ENCODE measurements at regions not wholly inside any gene's neighbourhood (a gene's known extent, or its start where the extent isn't known, plus 50 kb on each side); places are given as distances from the start of the nearest gene placed in this dataset.
"Not testable (repeated sequence)": the region's sequence is repeated elsewhere in the genome, so short reads cannot be mapped to it uniquely, and the experiment has no call there.

DNA sequence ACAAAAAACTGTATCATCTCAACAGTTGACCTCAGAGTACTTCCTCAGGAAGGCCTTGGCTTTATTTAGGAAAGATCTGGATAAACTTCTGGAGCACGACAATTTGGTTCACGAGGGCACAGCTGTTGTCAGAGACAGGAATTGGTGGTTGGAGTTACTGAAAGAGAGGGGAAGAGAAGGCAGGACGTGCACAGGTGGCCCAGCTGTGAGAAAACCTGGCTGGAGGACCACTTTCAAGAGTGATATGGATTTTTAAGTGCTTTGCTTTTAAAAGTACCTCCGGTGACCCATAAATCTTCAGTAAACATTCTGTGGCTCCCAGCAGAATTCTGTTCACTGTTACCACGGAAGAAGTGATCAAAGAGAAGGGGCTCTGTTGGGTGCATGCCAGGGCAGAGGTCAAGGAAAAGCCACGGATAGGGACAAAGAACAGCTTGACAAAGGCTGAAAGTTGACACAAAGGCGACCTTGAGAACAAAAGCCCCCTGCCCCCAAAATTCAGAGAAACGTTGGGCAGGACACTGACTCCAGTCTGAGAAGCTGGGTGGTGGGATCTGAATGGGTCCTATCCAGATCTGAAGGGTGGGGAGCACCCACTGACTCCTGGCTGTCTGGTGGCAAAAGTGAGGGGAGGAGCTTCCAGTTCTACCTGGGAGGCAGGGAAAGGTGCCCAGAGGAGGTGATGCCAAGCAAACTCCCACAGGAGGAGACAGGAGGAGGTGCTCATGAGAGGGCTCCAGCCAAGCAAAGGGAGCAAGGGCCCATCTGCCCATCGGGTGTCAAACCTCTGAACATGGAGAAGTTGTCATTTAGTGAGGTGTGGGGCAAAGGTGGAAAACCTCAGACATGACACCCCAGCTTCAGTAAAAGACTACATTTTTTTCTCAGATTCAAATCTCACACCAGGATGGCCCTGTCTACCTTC is 89.4 kb upstream of the UXS1 start:
- not testable (repeated sequence) for DNase-seq (ENCODE audit: low spot score); H3K4me1 Mint-ChIP-seq (ENCODE audit: low read depth in 2 of 2); H3K27me3 Mint-ChIP-seq; ATAC-seq; H3K9me3 Mint-ChIP-seq; H3K36me3 Mint-ChIP-seq; H3K4me3 Mint-ChIP-seq
- H3K27ac Mint-ChIP-seq: peak overlapping the region in 1 of 2 donors; percentile 28

DNA sequence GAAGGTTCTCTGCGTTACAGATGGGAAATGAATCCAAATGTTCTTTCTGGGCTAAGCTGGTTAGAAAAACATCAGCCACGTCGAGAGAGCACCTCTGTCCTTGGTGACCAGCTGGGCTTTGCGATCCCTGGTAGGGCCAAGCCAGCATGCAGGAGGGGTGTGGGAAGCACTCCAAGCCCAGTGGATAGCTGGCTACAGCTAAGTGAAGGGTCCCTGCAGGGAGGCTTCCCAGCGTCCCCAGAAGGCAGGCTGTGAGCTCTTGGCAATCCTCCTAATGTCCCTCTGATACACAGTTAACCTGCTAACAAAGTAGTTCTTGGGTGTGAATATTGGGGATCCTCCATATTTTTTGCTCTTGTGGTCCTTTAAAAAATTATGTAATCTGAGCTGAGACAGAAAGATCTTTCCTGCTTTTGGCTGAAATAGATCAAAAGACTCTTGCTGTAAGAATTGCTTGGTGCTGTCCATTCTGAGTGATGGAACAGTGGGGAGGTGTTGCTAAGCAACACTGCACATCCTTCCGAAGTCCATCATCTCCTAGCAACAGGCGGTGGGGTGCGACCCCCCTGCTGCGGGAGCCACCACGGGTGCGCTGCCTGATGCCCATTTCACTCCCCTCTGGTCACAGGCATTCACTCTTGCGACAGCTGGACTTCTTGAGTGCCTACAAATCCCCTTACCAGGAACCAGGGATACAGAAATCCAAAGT is 88.5 kb upstream of the UXS1 start:
- Mint-ChIP-seq H3K9me3 (no peaks in the 10 kb centered on the region), H3K36me3 (no peaks in the 10 kb centered on the region), H3K27ac (no peak overlapping the region), H3K4me3 (no peak overlapping the region), H3K27me3 (peaks cover 8 to 9% of the 10 kb centered on the region in 2 donors), H3K4me1 (ENCODE audit: low read depth in 2 of 2) (no peaks in the 10 kb centered on the region)
- DNase-seq (ENCODE audit: low spot score) (no peak), ATAC-seq (no peak)

DNA sequence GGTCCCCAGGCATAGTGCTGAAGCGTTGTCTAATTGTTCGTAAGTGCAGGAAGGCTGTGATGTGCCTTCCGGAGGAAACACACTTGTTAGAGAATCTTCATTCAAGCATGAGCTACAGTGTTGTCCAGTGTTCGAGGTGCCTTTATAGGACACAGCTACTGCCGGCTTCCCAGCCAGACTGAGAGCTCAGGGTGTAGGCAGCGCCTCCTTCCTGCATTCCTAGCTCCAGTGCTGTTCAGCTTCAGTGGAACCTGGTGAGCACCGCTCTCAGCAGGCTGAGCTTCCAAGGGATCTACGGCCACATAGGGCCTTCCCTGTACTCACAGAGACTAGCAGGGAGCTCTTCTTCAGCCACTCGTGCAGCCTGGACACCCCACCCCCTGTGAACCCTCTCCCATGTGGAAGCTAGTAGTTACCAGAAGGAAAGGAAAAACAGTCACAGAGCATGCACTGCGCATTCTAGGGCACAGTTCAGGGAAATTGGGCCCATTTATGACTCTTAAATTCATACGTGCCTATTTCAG is 87.9 kb upstream of the UXS1 start:
- ATAC-seq; H3K36me3 Mint-ChIP-seq; H3K27me3 Mint-ChIP-seq; H3K4me3 Mint-ChIP-seq; DNase-seq (ENCODE audit: low spot score); H3K9me3 Mint-ChIP-seq; H3K4me1 Mint-ChIP-seq (ENCODE audit: low read depth in 2 of 2); H3K27ac Mint-ChIP-seq: not testable (repeated sequence)

DNA sequence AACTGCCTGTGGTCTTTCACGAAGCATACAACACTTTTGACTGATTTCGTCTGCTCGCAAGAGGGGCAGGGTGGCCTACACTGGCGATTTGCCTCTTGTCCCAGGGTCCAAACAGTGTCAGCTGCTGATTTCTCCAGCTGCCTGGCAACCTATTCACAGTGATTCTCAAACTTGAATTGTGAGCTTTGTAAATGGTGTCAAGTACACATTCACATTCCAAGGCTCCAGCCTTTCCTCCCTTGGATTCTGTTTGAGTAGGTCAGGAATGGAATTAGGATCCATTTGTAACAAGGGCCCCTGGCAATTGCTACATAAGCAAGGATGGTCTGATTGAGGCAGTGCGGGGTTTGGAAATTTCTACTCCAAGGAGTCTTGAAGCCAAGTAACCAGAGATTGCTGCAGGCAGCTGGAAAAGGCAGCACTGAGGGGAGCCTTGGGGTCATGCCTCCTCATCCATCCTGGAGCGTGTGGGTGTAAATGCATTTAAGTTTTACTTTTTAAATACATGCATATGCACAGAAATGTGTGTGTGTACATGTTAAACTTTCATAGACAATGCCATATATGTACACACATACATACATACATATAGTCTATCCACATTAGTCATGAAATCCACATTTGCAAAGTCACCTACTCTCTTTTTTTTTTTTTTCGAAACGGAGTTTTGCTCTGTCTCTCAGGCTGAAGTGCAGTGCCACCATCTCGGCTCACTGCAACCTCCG is 86.8 kb upstream of the UXS1 start:
- Mint-ChIP-seq H3K9me3 (no peaks in the 10 kb centered on the region), H3K27ac (no peak overlapping the region), H3K4me1 (ENCODE audit: low read depth in 2 of 2) (no peaks in the 10 kb centered on the region), H3K4me3 (no peak overlapping the region), H3K36me3 (no peaks in the 10 kb centered on the region), H3K27me3 (peaks cover 8 to 9% of the 10 kb centered on the region in 2 donors)
- ATAC-seq (no peak), DNase-seq (ENCODE audit: low spot score) (no peak)

DNA sequence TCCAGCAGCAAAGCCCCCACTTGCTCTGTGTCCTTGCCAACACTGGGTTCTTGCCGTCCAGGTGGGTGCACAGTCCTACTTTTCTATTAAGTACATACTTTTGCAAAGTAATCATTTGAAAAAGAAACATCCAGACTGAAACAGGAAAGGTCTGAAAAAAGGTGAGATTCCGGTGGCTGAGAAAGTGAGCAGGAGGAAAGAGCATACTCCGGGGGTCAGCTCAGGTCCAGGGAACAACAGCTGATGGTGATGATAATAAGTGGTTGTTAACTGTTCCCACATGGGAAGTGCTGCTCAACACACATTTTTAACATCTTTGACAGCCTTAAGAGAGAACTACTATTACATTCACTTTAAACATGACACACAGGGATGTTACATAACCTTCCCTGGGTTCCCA is 86.1 kb upstream of the UXS1 start:
- Mint-ChIP-seq H3K27ac (no peak overlapping the region), H3K9me3 (no peaks in the 10 kb centered on the region), H3K4me1 (ENCODE audit: low read depth in 2 of 2) (no peaks in the 10 kb centered on the region), H3K4me3 (no peak overlapping the region), H3K27me3 (peaks cover 8 to 9% of the 10 kb centered on the region in 2 donors), H3K36me3 (no peaks in the 10 kb centered on the region)
- ATAC-seq (no peak), DNase-seq (ENCODE audit: low spot score) (no peak)

DNA sequence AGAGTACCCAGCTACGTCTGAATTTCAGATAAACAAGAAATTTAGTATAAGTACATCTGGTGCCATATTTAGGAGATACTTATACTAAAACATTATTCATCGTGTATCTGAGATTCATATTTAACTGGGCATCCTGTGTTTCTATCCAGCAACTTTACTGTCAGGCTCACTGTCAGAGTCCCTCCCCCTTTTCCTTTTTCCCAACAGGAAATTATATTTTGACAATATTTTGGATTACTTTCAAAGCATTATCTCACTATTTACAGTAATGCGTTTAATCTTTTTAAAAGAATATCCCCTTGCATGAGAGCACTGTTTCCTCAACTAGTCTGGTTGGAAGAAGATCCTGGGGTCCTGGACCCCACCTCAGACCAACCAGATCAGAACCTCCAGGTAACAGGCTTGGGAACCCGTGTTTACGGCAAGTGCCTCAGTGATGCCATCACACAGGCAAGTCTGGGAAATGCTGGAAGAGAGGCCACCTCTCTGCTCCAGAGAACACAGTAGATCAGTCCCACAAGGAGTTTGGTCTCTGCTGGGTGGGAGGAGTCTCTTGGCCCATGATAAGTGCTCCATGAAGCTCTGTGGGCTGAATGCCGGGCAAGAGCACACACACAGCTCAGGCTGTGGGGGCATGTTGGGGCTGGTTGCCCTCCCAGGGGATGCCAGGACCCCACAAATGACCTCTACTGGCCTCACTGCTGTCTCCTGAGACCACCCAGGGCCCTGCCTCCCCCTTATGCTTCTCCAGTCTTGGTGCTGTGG is 84.2 kb upstream of the UXS1 start:
- no peaks in the 10 kb centered on the region for H3K4me1 Mint-ChIP-seq (ENCODE audit: low read depth in 2 of 2)
- no peak overlapping the region for H3K4me3 Mint-ChIP-seq
- no peaks in the 10 kb centered on the region for H3K9me3 Mint-ChIP-seq
- no peaks in the 10 kb centered on the region for H3K36me3 Mint-ChIP-seq
- H3K27me3 Mint-ChIP-seq: peaks cover 7 to 13% of the 10 kb centered on the region in 2 donors
- DNase-seq (ENCODE audit: low spot score): no peak
- no peak for ATAC-seq
- H3K27ac Mint-ChIP-seq: no peak overlapping the region

DNA sequence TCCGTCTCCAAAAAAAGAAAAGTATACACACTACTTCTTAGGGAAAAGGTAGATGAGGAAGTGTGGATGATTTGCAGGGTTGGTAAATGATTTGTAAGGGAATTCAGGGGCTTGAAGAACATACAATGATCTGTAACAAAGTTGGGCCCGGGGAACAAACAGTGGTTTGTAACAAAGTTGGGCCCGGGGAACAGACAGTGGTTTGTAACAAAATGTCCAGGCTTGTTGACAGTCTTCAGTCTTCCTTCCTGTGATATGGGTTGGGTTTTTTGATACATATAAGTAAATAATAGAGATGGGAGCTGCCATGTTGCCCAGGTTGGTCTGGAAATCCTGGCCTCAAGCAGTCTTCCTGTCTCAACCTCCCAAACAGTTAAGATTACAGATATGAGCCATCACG is 83.3 kb upstream of the UXS1 start:
- Mint-ChIP-seq H3K4me3 (no peak overlapping the region), H3K36me3 (no peaks in the 10 kb centered on the region), H3K27me3 (peaks cover 0 to 8% of the 10 kb centered on the region in 2 donors), H3K27ac (no peak overlapping the region), H3K9me3 (no peaks in the 10 kb centered on the region), H3K4me1 (ENCODE audit: low read depth in 2 of 2) (no peaks in the 10 kb centered on the region)
- no peak for DNase-seq (ENCODE audit: low spot score)
- ATAC-seq: no peak

DNA sequence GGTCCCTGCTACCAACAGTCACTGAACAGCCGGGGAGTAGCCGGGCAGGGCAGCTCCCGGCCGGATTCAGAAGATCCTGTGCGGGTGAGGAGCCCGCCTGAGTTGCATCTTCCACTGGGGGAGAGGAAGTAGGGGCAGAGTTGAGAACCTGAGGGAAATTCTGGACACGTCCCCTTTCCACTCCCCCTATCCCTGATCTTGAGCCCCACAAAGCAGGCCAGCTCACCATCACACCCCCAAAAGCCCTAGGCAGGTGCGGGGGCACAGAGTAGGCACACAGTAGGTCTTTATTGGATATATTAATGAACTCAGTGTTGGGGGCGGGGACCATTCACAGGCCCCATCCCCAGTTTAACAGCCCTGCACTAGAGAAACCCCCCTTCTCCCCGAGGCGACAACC is 81.9 kb upstream of the UXS1 start:
- Mint-ChIP-seq H3K27ac (no peak overlapping the region), H3K9me3 (no peaks in the 10 kb centered on the region), H3K27me3 (peaks cover 3 to 11% of the 10 kb centered on the region in 2 donors), H3K4me1 (ENCODE audit: low read depth in 2 of 2) (peaks cover 1 to 6% of the 10 kb centered on the region in 2 donors), H3K36me3 (no peaks in the 10 kb centered on the region), H3K4me3 (no peak overlapping the region)
- ATAC-seq (no peak), DNase-seq (ENCODE audit: low spot score) (no peak)

DNA sequence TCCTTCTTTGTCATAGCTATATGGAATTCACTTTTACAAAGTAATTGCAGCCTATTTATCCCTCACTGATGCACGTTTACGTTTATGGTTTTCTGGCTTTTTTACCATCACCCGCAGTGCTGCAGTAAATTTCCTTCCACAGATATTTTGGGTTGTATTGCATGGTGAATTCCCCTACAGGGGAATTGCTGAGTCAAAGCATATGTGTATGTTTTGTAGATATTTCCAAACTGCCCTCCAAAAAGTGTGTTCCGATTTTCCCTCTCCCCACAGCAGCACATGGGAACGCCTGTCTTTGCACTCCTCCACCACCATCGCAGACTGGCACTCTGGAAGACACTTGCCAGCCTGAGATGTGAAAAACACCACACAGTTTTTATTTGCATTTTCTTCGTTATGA is 80.6 kb upstream of the UXS1 start:
- no peak overlapping the region for H3K27ac Mint-ChIP-seq
- H3K36me3 Mint-ChIP-seq: no peaks in the 10 kb centered on the region
- peaks cover 11 to 18% of the 10 kb centered on the region in 2 donors for H3K4me1 Mint-ChIP-seq (ENCODE audit: low read depth in 2 of 2)
- H3K4me3 Mint-ChIP-seq: no peak overlapping the region
- H3K9me3 Mint-ChIP-seq: no peaks in the 10 kb centered on the region
- DNase-seq (ENCODE audit: low spot score) (no peak), ATAC-seq (no peak)
- peaks cover 8 to 14% of the 10 kb centered on the region in 2 donors for H3K27me3 Mint-ChIP-seq

DNA sequence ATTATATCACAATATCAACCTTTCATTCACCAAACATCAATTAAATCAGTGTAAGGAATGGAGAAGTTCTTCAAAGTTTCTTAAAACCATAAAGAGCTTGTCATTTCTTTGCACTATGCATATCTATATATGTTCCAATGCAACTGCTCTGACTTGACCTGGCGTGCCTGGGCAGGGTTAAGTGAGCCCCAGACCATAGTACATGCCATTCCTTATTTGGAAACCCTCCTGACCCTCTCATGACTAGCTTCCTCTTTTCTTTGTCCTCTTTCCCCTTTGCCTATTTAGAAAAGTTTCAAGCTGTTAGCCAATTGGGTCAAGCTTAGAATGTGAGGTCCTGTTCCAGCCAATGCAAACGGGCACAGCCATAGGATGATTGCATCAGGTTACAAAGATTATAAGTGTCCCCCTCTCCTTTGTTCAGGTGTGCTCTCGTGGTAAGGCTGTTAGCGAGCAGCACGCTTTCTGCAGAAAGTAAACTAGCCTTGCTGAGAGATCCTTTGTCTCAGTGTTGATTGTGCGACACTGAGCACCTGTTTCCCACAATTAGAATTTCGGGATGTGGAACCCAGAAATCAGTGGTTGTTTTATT is 78.2 kb upstream of the UXS1 start:
- H3K36me3 Mint-ChIP-seq: no peaks in the 10 kb centered on the region
- H3K27ac Mint-ChIP-seq: no peak overlapping the region
- H3K27me3 Mint-ChIP-seq: peaks cover 8 to 17% of the 10 kb centered on the region in 2 donors
- H3K4me1 Mint-ChIP-seq (ENCODE audit: low read depth in 2 of 2): peaks cover 32 to 41% of the 10 kb centered on the region in 2 donors
- DNase-seq (ENCODE audit: low spot score) (no peak), ATAC-seq (no peak)
- H3K4me3 Mint-ChIP-seq: no peak overlapping the region
- H3K9me3 Mint-ChIP-seq: no peaks in the 10 kb centered on the region

DNA sequence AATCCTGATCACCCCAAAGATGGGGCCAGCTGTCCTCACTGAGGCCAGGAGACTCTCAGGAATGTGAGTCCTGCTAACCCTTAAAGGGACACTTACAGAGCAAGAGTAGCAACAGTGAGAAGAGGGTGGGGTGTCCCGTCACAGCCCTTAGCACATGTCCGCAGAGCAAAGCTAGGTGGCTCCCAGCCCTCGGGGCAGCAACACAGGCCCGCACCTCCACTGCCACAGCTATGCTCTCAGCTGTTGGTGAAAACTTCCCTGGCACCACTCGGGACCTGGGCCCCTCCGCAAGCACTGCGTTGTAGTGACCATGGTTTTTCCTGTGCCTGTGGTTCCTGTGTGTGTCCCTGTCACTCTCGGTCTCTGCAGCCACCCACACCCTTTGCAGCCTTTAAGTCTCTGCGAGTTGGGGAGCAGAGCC is 76.4 kb upstream of the UXS1 start:
- DNase-seq (ENCODE audit: low spot score) (no peak), ATAC-seq (peak in 1 of 2 donors; percentile 13)
- Mint-ChIP-seq H3K9me3 (no peaks in the 10 kb centered on the region), H3K27me3 (peaks cover 8 to 17% of the 10 kb centered on the region in 2 donors), H3K4me1 (ENCODE audit: low read depth in 2 of 2) (peaks cover 33 to 41% of the 10 kb centered on the region in 2 donors), H3K36me3 (no peaks in the 10 kb centered on the region), H3K27ac (peak overlapping the region; percentile 40 to 64), H3K4me3 (peak overlapping the region; percentile 84)

DNA sequence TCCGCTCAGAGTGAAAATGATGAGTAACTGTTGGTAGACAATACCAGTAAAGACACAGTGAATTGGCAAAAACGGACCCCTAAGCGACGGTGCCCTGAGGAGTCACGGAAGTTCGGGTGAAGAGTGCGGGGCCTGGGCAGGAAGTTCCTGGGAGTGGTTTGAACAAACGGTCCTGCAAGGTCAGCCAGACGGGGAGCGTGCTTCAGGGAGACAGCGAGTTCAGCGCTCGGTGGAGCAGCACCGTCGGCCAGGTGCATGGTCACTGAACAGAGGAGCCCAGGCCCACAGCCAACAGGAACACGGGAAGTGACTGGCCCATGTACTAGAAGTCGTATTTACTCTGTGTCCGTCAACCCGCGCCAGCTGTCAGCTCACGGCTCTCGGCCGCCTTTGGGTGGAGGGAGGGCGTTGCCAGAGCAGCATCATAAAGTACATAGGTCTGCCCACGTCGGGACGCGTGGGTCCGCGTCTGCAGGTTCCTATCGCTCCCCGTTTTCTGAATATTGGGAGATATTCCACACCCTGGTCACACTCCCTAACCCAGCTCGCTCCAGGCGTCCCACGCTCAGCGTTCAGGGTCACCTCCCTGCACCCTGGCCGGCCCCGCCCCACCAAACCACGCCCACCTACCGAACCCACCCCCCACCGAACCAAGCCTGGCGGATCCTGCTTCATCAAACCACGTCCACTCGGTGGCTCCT is 75.6 kb upstream of the UXS1 start:
- ATAC-seq: peak; percentile 59 to 81
- peaks cover 33 to 41% of the 10 kb centered on the region in 2 donors for H3K4me1 Mint-ChIP-seq (ENCODE audit: low read depth in 2 of 2)
- peaks cover 8 to 15% of the 10 kb centered on the region in 2 donors for H3K27me3 Mint-ChIP-seq
- no peaks in the 10 kb centered on the region for H3K9me3 Mint-ChIP-seq
- peak; percentile 65 for DNase-seq (ENCODE audit: low spot score)
- H3K36me3 Mint-ChIP-seq: no peaks in the 10 kb centered on the region
- peak overlapping the region; percentile 40 to 64 for H3K27ac Mint-ChIP-seq
- peak overlapping the region; percentile 84 for H3K4me3 Mint-ChIP-seq
